Neural cell (in vitro differentiated cells): ENCODE measurements at regions not wholly inside any gene's neighbourhood (a gene's known extent, or its start where the extent isn't known, plus 50 kb on each side); places are given as distances from the start of the nearest gene placed in this dataset.

Source experiments
- CTCF ChIP-seq: fragments of 450-650 bp; IDR thresholded peaks from 2 replicates; pipeline ENCODE4 v1.5.1; 2014; ENCODE audit warnings: antibody characterized with exemption, mild to moderate bottlenecking, moderate library complexity; ENCODE audit not compliant: poor library complexity, severe bottlenecking
- EP300 ChIP-seq: fragments of 450-650 bp; conservative IDR thresholded peaks from 2 replicates; pipeline ENCODE4 v1.6.1; 2014; ENCODE audit warnings: antibody characterized with exemption, mild to moderate bottlenecking, moderate library complexity; ENCODE audit not compliant: poor library complexity, severe bottlenecking
- EZH2 ChIP-seq: fragments of 200-600, 300-800 bp; shearing (Covaris generic), sonication (generic); IDR thresholded peaks from 2 replicates; pipeline ENCODE4 v1.6.1; 2014; ENCODE audit warnings: antibody characterized with exemption, low read length, borderline replicate concordance, mild to moderate bottlenecking; ENCODE audit not compliant: insufficient read depth, poor library complexity, severe bottlenecking
- POLR2AphosphoS5 ChIP-seq: IDR thresholded peaks from 2 replicates; pipeline ENCODE4 v1.6.1; 2012
- RAD21 ChIP-seq: fragments of 450-650 bp; conservative IDR thresholded peaks from 2 replicates; pipeline ENCODE4 v1.6.1; 2014; ENCODE audit warnings: antibody characterized with exemption, mild to moderate bottlenecking, moderate library complexity
- TAF1 ChIP-seq: IDR thresholded peaks from 2 replicates; pipeline ENCODE4 v1.6.1; 2012; ENCODE audit warnings: low read depth

GRCh38 chr15:93233710-93234109, 144.7 kb upstream of the RGMA start:
- TF ChIP-seq EP300 (no peak), POLR2AphosphoS5 (no peak), TAF1 (no peak), CTCF (no peak), EZH2 (no peak), RAD21 (no peak)
